ACC112 (cell line): ENCODE measurements at regions not wholly inside any gene's neighbourhood (a gene's known extent, or its start where the extent isn't known, plus 50 kb on each side); places are given as distances from the start of the nearest gene placed in this dataset.

Experiments used
- H2AFZ ChIP-seq: fragments of 200-600 bp; sonication (generic); one replicate; pipeline ENCODE4 v1.6.0; 2017; ENCODE audit warnings: antibody characterized with exemption, low read length; ENCODE audit not compliant: unreplicated experiment
- H3K27ac ChIP-seq: fragments of 200-600 bp; sonication (generic); 2 replicates; pipeline ENCODE4 v1.5.1; 2014; ENCODE audit warnings: low read depth, mild to moderate bottlenecking, antibody characterized with exemption, low read length, moderate library complexity
- H3K27me3 ChIP-seq: fragments of 200-600 bp; sonication (generic); 2 replicates; pipeline ENCODE4 v1.6.1; 2014; ENCODE audit warnings: mild to moderate bottlenecking, antibody characterized with exemption, low read length, moderate library complexity, mixed read lengths; ENCODE audit not compliant: insufficient read depth
- H3K36me3 ChIP-seq: fragments of 200-600 bp; sonication (generic); 2 replicates; pipeline ENCODE4 v1.6.1; 2016; ENCODE audit warnings: mild to moderate bottlenecking, antibody characterized with exemption, low read length, moderate library complexity, mixed read lengths; ENCODE audit not compliant: insufficient read depth
- H3K4me1 ChIP-seq: fragments of 200-600 bp; sonication (generic); one replicate; pipeline ENCODE4 v1.6.1; 2016; ENCODE audit warnings: low read length, mixed read lengths; ENCODE audit not compliant: insufficient read depth, unreplicated experiment, control insufficient read depth
- H3K4me3 ChIP-seq: fragments of 200-600 bp; sonication (generic); 2 replicates; pipeline ENCODE4 v1.5.1; 2014; ENCODE audit warnings: mild to moderate bottlenecking, low read depth, low read length
- H3K79me2 ChIP-seq: fragments of 200-600 bp; sonication (generic); one replicate; pipeline ENCODE4 v1.6.0; 2016; ENCODE audit warnings: low read length; ENCODE audit not compliant: control insufficient read depth, unreplicated experiment, insufficient read depth

- no peak overlapping the region for H3K27ac ChIP-seq
- H3K36me3 ChIP-seq = no peaks in the 10 kb centered on the region
- H2AFZ ChIP-seq = no peak overlapping the region
- no peaks in the 10 kb centered on the region for H3K27me3 ChIP-seq
- no peaks in the 10 kb centered on the region for H3K79me2 ChIP-seq
- H3K4me1 ChIP-seq = no peaks in the 10 kb centered on the region
- H3K4me3 ChIP-seq = no peak overlapping the region
These were observed 255.3 kb downstream of the EDEM1 start for GRCh38 chr3:5442786-5443138.

DNA sequence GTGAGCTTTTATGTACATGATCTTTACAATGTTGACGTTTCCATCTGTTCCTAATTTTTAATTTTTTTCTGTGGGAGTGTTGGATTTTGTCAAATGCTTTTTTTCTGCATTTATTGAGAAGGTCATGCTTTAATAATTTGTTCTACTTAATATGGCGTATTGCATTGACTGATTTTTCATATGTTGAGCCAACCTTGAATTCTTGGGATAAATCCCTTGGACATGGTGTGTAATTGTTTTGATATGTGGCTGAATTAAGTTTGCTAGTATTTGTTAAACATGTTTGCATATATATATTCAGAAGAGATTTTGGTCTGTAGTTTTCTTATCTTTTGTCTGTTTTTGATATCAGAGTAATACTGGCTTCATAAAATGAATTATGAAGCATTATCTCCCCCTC lies 256.7 kb downstream of the EDEM1 start:
- Histone ChIP-seq H3K27ac (no peak overlapping the region), H3K27me3 (no peaks in the 10 kb centered on the region), H3K79me2 (no peaks in the 10 kb centered on the region), H3K36me3 (no peaks in the 10 kb centered on the region), H3K4me1 (no peaks in the 10 kb centered on the region), H2AFZ (no peak overlapping the region), H3K4me3 (no peak overlapping the region)

DNA sequence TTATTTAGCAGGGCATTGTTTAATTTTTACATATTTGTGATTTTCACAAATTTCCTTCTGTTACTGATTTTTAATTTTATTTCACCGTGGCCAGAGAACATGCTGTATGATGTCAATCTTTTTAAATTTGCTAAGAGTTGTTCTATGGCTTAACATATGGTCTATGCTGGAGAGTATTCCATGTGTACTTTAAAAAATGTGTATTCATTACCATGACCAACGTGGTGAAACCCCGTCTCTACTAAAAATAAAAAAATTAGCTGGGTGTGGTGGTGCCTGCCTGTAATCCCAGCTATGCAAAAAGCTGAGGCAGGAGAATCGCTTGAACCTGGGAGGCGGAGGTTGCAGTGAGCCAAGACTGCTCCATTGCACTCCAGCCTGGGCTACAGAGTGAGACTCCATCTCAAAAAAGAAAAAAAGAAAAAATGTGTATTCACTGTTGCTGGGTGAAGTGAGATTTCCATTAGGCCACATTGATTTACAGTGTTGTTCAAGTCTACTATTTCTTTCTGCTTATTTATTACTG lies 258.2 kb downstream of the EDEM1 start:
- no peak overlapping the region for H3K4me3 ChIP-seq
- H2AFZ ChIP-seq = no peak overlapping the region
- no peak overlapping the region for H3K27ac ChIP-seq
- H3K4me1 ChIP-seq = no peaks in the 10 kb centered on the region
- H3K36me3 ChIP-seq = no peaks in the 10 kb centered on the region
- H3K27me3 ChIP-seq = no peaks in the 10 kb centered on the region
- H3K79me2 ChIP-seq = no peaks in the 10 kb centered on the region

GRCh38 chr3:5448246-5448645 lies 260.7 kb downstream of the EDEM1 start:
- Histone ChIP-seq H3K79me2 (no peaks in the 10 kb centered on the region), H3K4me3 (no peak overlapping the region), H3K4me1 (no peaks in the 10 kb centered on the region), H3K27ac (no peak overlapping the region), H3K27me3 (no peaks in the 10 kb centered on the region), H3K36me3 (no peaks in the 10 kb centered on the region), H2AFZ (no peak overlapping the region)

DNA sequence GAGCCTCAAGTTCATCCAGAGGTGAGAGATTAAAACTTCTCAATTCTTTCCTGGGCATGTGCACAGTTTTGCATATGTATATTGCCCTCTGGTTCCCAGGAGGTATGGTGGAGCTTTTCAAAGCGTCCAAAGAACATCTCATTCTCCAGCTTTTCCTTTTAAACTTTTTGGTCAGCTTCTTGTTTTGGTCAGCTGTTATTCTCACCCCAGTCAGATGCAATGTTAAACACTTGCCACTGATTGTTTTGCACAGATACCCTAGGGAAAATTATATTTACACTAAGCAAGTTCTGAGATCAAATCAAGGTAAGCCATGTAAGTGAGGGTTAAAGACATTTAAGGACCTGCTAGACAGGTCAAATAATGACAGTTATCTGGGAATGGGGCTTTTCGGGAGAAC lies 261.3 kb downstream of the EDEM1 start:
- Histone ChIP-seq H3K4me1 (no peaks in the 10 kb centered on the region), H3K27ac (no peak overlapping the region), H3K4me3 (no peak overlapping the region), H3K27me3 (no peaks in the 10 kb centered on the region), H2AFZ (no peak overlapping the region), H3K36me3 (no peaks in the 10 kb centered on the region), H3K79me2 (no peaks in the 10 kb centered on the region)

- Histone ChIP-seq H3K36me3 (no peaks in the 10 kb centered on the region), H3K27me3 (no peaks in the 10 kb centered on the region), H2AFZ (no peak overlapping the region), H3K27ac (no peak overlapping the region), H3K4me3 (no peak overlapping the region), H3K4me1 (no peaks in the 10 kb centered on the region), H3K79me2 (no peaks in the 10 kb centered on the region)
These were observed 268.7 kb downstream of the EDEM1 start for GRCh38 chr3:5456199-5456598.

- Histone ChIP-seq H3K4me3 (no peak overlapping the region), H3K79me2 (no peaks in the 10 kb centered on the region), H3K4me1 (no peaks in the 10 kb centered on the region), H2AFZ (no peak overlapping the region), H3K27ac (no peak overlapping the region), H3K36me3 (no peaks in the 10 kb centered on the region), H3K27me3 (no peaks in the 10 kb centered on the region)
These were observed 271.0 kb downstream of the EDEM1 start for GRCh38 chr3:5458526-5458925.

- Histone ChIP-seq H2AFZ (no peak overlapping the region), H3K4me3 (no peak overlapping the region), H3K4me1 (no peaks in the 10 kb centered on the region), H3K79me2 (no peaks in the 10 kb centered on the region), H3K27ac (no peak overlapping the region), H3K27me3 (no peaks in the 10 kb centered on the region), H3K36me3 (no peaks in the 10 kb centered on the region)
These were observed 274.6 kb downstream of the EDEM1 start for GRCh38 chr3:5462086-5462485.

- Histone ChIP-seq H3K4me1 (no peaks in the 10 kb centered on the region), H3K36me3 (no peaks in the 10 kb centered on the region), H3K79me2 (no peaks in the 10 kb centered on the region), H3K27ac (no peak overlapping the region), H2AFZ (no peak overlapping the region), H3K4me3 (no peak overlapping the region), H3K27me3 (no peaks in the 10 kb centered on the region)
These were observed 276.5 kb downstream of the EDEM1 start for GRCh38 chr3:5463991-5464390.

GRCh38 chr3:5464649-5465048 lies 277.1 kb downstream of the EDEM1 start:
- Histone ChIP-seq H3K27me3 (no peaks in the 10 kb centered on the region), H3K4me1 (no peaks in the 10 kb centered on the region), H2AFZ (no peak overlapping the region), H3K27ac (no peak overlapping the region), H3K79me2 (no peaks in the 10 kb centered on the region), H3K4me3 (no peak overlapping the region), H3K36me3 (no peaks in the 10 kb centered on the region)

GRCh38 chr3:5465183-5465582 lies 277.7 kb downstream of the EDEM1 start:
- no peaks in the 10 kb centered on the region for H3K79me2 ChIP-seq
- no peaks in the 10 kb centered on the region for H3K36me3 ChIP-seq
- no peaks in the 10 kb centered on the region for H3K27me3 ChIP-seq
- no peak overlapping the region for H3K4me3 ChIP-seq
- no peak overlapping the region for H2AFZ ChIP-seq
- H3K4me1 ChIP-seq = no peaks in the 10 kb centered on the region
- no peak overlapping the region for H3K27ac ChIP-seq
